ENCODE measurements at regions not wholly inside any gene's neighbourhood (a gene's known extent, or its start where the extent isn't known, plus 50 kb on each side); places are given as distances from the start of the nearest gene placed in this dataset.

DNA sequence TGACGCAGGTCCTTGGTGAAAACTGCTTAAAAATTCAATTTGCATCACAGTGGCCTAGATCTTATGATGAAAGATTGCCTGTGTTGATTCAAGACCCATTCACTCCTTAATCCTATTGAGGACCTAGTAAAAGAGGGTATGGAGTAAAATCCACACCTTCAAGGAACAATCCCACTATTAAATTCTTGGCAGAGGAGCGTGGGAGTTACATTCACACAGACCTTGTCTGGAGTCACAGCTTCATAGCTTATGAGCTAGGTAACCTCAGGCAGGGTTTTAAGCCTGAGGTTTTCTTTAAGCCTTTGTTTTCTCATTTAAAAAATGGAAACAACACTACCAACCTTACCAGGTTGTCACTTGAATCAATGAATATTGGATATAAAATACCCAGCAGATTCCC, 566.5 kb upstream of the ZNF462 start:
- H3K36me3 Mint-ChIP-seq: no peaks in the 10 kb centered on the region
- DNase-seq: no peak
- no peaks in the 10 kb centered on the region for H3K27me3 Mint-ChIP-seq
- no peak for ATAC-seq
- H3K27ac Mint-ChIP-seq: no peak overlapping the region
- H3K9me3 Mint-ChIP-seq: peaks cover 0 to 2% (median 0%) of the 10 kb centered on the region in 9 donors
- POLR2A ChIA-PET: no interaction called here
- no peak overlapping the region for H3K4me3 Mint-ChIP-seq
- no peaks in the 10 kb centered on the region for H3K4me1 Mint-ChIP-seq

DNA sequence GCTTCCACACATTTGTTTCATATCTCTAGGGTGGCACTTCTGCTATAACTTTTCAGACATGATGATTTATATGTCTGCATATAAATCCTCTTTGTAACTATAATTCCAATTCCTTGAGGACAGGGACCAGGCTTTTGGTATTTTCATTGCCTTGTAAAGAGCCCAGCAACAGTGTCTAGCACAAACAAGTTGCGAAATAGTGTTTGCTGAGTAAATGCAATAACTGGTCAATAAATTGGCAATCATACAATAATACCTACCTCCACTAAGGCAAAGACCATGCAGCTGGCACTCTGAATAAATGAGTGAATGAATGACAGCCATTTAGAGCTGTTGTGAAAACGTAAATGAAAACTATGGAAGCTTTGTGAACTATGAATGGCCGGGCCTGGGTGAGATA, 564.0 kb upstream of the ZNF462 start:
- no peak for DNase-seq
- POLR2A ChIA-PET: no interaction called here
- H3K27ac Mint-ChIP-seq: no peak overlapping the region
- no peak overlapping the region for H3K4me3 Mint-ChIP-seq
- H3K9me3 Mint-ChIP-seq: peaks cover 0 to 6% (median 0%) of the 10 kb centered on the region in 9 donors
- H3K27me3 Mint-ChIP-seq: no peaks in the 10 kb centered on the region
- no peaks in the 10 kb centered on the region for H3K36me3 Mint-ChIP-seq
- H3K4me1 Mint-ChIP-seq: no peaks in the 10 kb centered on the region
- ATAC-seq: no peak

DNA sequence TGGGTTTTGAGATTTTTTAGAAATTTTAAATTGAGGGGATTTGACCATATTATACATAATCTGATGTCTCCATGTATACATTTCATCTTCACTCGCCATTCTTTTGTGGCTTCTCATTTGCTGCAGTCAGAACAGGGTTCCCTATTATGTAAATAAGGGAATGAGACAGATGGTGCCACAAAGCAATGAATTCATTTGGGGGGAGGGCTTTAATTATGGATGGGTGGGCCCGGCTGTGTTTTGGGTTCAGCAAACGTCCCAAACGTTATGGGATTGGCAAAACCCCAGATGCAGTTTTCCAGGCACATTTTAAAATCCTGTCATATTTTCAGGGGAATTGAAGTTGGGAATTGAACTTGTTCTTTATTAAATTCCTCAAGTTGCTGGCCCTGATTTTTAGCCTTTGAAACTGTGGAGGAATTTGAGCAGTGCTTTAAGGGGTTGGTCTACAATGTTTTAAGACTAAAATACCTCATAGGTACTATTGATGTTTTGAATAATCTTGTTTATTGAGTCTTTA, 558.5 kb upstream of the ZNF462 start:
- POLR2A ChIA-PET: no interaction called here
- Mint-ChIP-seq H3K4me3 (no peak overlapping the region), H3K27me3 (no peaks in the 10 kb centered on the region), H3K4me1 (peaks cover 0 to 9% (median 0%) of the 10 kb centered on the region in 4 donors), H3K36me3 (no peaks in the 10 kb centered on the region), H3K27ac (no peak overlapping the region), H3K9me3 (peaks cover 0 to 7% (median 0%) of the 10 kb centered on the region in 9 donors)
- ATAC-seq (no peak), DNase-seq (no peak)

DNA sequence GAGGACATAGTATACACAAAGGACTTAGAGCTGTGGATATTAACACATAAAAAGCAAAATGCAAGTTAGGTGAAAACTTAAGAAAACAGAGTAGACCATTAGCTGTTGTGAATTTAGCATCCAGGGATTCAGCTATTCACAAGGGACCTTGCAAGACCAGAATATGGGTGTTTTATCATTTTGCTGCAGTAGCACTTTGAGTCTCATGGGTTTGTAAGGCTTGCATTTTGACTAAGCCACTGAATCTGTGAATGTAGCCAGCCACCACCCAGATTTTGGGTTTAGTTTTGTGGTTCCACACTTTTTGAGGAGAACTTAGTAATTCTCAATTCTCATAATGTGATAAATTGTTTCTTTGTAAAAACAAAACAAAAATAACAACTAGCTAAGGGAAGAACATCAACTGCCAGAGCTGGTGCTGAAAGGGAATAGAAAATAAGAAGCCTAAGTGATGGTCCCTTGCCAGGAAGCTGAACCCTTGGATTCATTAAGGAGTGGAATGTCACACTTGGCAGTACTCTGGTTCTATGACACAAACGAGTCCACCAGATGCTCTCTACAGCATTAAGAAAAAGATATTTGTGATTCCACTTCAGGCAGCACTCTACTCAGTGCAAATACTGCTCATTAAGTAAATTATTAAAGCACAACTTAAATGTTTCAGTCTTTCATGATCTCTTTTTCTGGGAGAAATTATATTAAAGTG, 557.4 kb upstream of the ZNF462 start:
- no peak overlapping the region for H3K27ac Mint-ChIP-seq
- POLR2A ChIA-PET: no interaction called here
- ATAC-seq (no peak), DNase-seq (no peak)
- peaks cover 0 to 11% (median 0%) of the 10 kb centered on the region in 9 donors for H3K9me3 Mint-ChIP-seq
- H3K27me3 Mint-ChIP-seq: no peaks in the 10 kb centered on the region
- no peaks in the 10 kb centered on the region for H3K36me3 Mint-ChIP-seq
- peaks cover 0 to 14% (median 0%) of the 10 kb centered on the region in 4 donors for H3K4me1 Mint-ChIP-seq
- no peak overlapping the region for H3K4me3 Mint-ChIP-seq

DNA sequence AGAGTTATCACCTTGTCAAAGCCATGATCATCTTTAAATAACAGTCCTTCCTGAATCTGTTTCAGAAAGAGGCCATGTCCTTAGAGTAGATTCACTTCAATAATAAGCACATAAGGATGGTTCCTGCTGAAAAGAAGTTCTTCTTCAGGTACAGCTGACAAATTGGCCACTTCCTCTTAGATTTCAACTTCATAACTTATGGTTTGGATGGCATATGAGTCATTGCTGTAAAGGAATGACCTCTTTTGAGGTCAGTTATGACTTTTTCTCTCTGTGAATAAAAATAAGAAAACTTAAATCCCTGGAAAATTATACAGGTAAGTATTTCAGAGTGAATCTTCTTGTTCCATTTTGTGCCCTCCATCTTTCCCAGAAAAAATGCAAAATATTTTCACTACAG, 555.3 kb upstream of the ZNF462 start:
- Mint-ChIP-seq H3K27ac (no peak overlapping the region), H3K9me3 (peaks cover 0 to 7% (median 3%) of the 10 kb centered on the region in 9 donors), H3K36me3 (no peaks in the 10 kb centered on the region), H3K27me3 (no peaks in the 10 kb centered on the region), H3K4me3 (no peak overlapping the region), H3K4me1 (peaks cover 0 to 22% (median 0%) of the 10 kb centered on the region in 4 donors)
- ATAC-seq (no peak), DNase-seq (no peak)
- POLR2A ChIA-PET: no interaction called here

DNA sequence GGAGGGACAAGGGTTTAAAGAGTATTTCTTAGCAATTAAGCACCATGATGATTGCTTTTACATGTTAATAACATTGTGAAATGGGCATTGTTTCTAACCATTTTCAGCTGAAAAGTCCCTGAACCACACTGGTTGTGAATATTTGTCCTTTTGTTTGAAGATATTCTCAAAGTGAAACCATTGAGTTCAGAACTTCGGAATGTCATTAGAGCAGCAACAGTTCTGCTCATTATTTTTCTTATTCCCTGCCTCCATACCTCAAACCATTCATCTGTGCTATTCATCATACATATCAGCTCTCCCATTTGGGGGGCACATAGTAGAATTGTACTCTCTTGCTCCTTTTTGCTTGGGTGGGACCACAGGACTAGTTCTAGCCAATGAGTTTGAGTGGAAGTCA, 553.0 kb upstream of the ZNF462 start:
- POLR2A ChIA-PET: no interaction called here
- Mint-ChIP-seq H3K27me3 (peaks cover 0 to 2% (median 0%) of the 10 kb centered on the region in 5 donors), H3K9me3 (peaks cover 0 to 10% (median 2%) of the 10 kb centered on the region in 9 donors), H3K27ac (no peak overlapping the region), H3K4me3 (no peak overlapping the region), H3K4me1 (peaks cover 0 to 22% (median 0%) of the 10 kb centered on the region in 4 donors), H3K36me3 (no peaks in the 10 kb centered on the region)
- DNase-seq (no peak), ATAC-seq (no peak)

DNA sequence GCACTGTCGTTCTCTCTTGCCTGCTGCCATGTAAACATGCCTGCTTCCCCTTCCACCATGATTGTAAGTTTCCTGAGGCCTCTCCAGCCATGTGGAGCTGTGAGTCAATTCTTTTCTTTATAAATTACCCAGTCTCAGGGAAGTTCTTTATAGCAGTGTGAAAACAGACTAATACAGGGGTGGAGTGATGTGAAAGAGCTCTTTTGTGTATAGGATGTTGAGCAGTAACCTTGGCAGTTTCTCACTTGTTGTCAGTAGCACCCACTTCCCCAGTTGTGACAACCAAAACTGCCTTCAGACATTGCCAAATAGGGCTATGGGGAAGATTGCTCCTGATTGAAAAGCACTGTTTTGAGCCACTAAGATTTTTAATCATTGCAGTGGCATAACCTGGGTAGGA, 552.2 kb upstream of the ZNF462 start:
- peaks cover 0 to 10% (median 2%) of the 10 kb centered on the region in 9 donors for H3K9me3 Mint-ChIP-seq
- H3K27ac Mint-ChIP-seq: no peak overlapping the region
- H3K27me3 Mint-ChIP-seq: peaks cover 0 to 2% (median 0%) of the 10 kb centered on the region in 5 donors
- H3K4me3 Mint-ChIP-seq: no peak overlapping the region
- ATAC-seq (no peak), DNase-seq (no peak)
- POLR2A ChIA-PET: no interaction called here
- no peaks in the 10 kb centered on the region for H3K36me3 Mint-ChIP-seq
- peaks cover 0 to 19% (median 0%) of the 10 kb centered on the region in 4 donors for H3K4me1 Mint-ChIP-seq

DNA sequence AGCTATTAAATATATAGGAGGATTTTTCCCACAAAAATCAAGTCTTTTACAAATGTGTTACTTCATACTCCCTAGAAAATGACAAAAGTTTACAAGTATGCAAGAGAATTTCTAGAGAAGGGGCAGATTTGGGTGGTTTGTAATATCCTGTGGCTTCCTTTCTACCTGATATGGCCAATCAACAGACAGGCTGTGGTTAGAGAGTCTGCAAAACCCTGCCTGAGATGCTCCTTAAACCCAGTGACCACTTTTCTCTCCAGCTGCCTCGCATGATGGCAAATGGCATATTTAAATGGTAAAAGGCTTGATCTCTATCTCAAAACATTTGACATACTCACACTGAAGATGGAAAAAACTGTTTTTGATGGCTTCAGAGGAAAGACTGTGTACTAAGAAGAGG, 550.1 kb upstream of the ZNF462 start:
- Mint-ChIP-seq H3K9me3 (peaks cover 0 to 10% (median 0%) of the 10 kb centered on the region in 9 donors), H3K36me3 (no peaks in the 10 kb centered on the region), H3K4me3 (peak overlapping the region in 1 of 10 donors; percentile 36), H3K4me1 (peaks cover 0 to 16% (median 0%) of the 10 kb centered on the region in 4 donors), H3K27ac (no peak overlapping the region), H3K27me3 (peaks cover 0 to 2% (median 0%) of the 10 kb centered on the region in 5 donors)
- POLR2A ChIA-PET: no interaction called here
- no peak for ATAC-seq
- DNase-seq: no peak

DNA sequence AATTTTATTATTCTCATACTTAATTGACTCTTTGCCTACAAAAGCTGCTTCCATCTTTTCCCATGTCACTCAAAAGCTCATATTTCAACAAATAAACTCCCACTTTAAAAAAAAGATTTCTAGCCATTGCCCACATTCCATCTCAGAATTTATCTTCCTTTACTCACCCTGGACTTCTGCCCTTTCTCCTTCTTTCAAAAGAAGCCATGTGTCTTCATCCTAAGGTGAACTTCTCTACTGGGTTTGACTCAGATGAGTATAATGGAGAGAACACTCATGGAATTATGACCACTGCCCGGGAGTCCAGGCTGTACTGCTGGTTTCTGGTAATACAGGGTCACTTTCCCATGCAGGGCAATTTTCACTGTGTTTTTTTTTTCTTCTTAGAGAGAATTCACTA, 548.5 kb upstream of the ZNF462 start:
- POLR2A ChIA-PET: no interaction called here
- H3K4me3 Mint-ChIP-seq: no peak overlapping the region
- peaks cover 0 to 18% (median 0%) of the 10 kb centered on the region in 9 donors for H3K9me3 Mint-ChIP-seq
- H3K27ac Mint-ChIP-seq: no peak overlapping the region
- H3K27me3 Mint-ChIP-seq: peaks cover 0 to 2% (median 0%) of the 10 kb centered on the region in 5 donors
- DNase-seq (no peak), ATAC-seq (no peak)
- H3K36me3 Mint-ChIP-seq: no peaks in the 10 kb centered on the region
- H3K4me1 Mint-ChIP-seq: peaks cover 0 to 14% (median 0%) of the 10 kb centered on the region in 4 donors

DNA sequence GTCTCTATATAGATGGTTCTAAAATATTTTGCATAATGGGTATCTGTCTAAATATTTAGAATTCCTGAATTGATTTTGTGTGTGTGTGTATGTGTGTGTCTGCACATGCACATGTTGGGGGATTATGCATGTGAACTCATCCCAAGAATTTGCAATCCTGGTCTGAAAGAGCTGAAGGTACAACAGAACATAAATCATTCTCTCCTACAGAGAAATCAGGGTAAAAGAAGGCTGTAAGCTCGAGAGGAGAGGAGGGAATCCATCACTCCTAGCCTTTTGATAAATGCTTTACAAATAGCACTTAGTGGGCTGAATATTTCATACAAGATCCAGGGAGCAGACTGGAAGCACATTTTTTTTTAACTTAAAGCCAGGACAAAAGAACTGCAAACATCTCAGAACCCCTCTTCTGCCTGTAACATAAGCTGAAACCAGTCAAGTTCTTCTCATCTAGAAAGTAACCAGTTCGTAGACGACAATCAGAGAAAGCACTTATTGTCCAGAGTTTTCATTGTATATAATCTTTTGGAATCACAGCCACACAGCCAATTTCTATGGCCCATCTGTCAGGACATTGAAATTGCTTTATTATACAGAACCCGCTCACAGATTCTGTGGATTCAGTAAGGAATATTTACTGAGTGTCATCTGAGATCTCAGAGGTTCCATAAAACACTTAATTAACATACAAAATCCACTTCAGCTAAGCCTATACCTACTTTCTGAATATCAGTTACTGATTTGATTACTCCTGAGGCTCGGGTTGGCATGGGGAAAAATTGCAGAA, 541.4 kb upstream of the ZNF462 start:
- POLR2A ChIA-PET: no interaction called here
- DNase-seq: no peak
- no peak for ATAC-seq
- H3K4me1 Mint-ChIP-seq: no peaks in the 10 kb centered on the region
- H3K9me3 Mint-ChIP-seq: peaks cover 0 to 8% (median 3%) of the 10 kb centered on the region in 9 donors
- no peaks in the 10 kb centered on the region for H3K27me3 Mint-ChIP-seq
- H3K4me3 Mint-ChIP-seq: no peak overlapping the region
- no peaks in the 10 kb centered on the region for H3K36me3 Mint-ChIP-seq
- no peak overlapping the region for H3K27ac Mint-ChIP-seq

DNA sequence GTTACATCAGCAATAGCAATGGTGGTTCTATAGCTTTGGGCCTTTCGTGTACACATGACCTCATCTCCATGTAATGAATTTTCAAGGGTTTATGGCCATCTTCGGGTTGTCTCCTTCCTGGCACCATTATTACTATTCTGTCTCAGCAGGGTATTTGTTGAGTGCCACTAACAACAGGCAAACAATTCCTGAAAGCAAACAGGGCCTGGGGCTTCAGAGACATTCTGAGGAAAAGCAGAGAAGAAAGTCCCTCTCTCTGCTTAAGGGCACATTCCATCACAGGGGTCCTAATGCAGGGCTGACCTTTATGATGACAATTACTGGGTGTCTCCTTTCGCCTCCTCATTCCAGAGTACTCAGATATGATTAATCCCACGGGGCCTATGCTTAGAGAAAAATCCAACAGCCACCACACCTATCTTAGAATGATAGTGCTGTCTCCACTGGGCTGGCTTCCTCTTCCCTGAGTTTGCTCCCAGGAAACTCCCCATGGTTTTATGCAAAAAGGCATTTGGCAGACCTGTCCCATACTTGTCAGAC, 540.2 kb upstream of the ZNF462 start:
- H3K9me3 Mint-ChIP-seq: peaks cover 0 to 8% (median 3%) of the 10 kb centered on the region in 9 donors
- no peaks in the 10 kb centered on the region for H3K4me1 Mint-ChIP-seq
- H3K27me3 Mint-ChIP-seq: no peaks in the 10 kb centered on the region
- H3K36me3 Mint-ChIP-seq: no peaks in the 10 kb centered on the region
- DNase-seq (no peak), ATAC-seq (no peak)
- no peak overlapping the region for H3K27ac Mint-ChIP-seq
- POLR2A ChIA-PET: no interaction called here
- H3K4me3 Mint-ChIP-seq: no peak overlapping the region

DNA sequence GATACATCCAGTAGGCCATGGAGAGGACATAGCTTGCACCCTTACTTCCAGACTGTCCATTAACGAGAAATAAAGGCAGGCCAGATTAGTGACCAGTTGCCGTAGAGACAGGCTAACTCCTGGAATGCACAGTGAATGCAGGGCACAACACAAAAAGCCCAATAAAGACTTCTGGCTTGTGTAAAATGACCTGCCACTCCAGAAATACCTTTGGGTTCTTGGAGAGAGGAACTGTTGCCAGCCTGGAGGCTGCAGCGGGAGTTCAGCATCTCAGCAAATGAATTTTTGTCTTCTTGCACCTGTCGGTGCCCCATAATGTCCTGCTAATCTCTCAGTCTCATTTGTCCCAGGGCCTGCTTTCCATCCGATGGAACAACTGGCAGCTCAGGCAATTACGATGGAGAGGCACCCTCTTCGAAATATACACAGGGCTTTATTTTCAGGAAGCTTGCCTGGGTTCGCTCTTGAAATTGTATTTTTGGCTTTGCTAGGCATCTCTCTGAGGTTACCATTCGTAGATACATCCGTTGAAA, 538.8 kb upstream of the ZNF462 start:
- H3K27ac Mint-ChIP-seq: no peak overlapping the region
- ATAC-seq (no peak), DNase-seq (no peak)
- H3K9me3 Mint-ChIP-seq: peaks cover 0 to 7% (median 3%) of the 10 kb centered on the region in 9 donors
- no peaks in the 10 kb centered on the region for H3K27me3 Mint-ChIP-seq
- no peak overlapping the region for H3K4me3 Mint-ChIP-seq
- no peaks in the 10 kb centered on the region for H3K36me3 Mint-ChIP-seq
- H3K4me1 Mint-ChIP-seq: no peaks in the 10 kb centered on the region
- POLR2A ChIA-PET: no interaction called here

All from naive thymus-derived CD8-positive, alpha-beta T cell (primary cell).